Transverse colon (tissue), 4 donors: ENCODE measurements at regions not wholly inside any gene's neighbourhood (a gene's known extent, or its start where the extent isn't known, plus 50 kb on each side); places are given as distances from the start of the nearest gene placed in this dataset.

Experiments
- DNase-seq: peaks from one replicate; pipeline ENCODE4 v3.0.0-alpha.2; 2019
- H3K27ac ChIP-seq, 4 donors: fragments of 200-600 bp; sonication (generic); 2 replicates each; pipeline ENCODE4 v1.5.1; 2016 to 2018; ENCODE audit warnings: inconsistent platforms in 4 of 4
- H3K27me3 ChIP-seq: fragments of 200-600 bp; sonication (generic); 2 replicates; pipeline ENCODE4 v1.5.1; 2017; ENCODE audit warnings: inconsistent platforms
- H3K36me3 ChIP-seq, 4 donors: fragments of 200-600 bp; sonication (generic); 2 replicates each; pipeline ENCODE4 v1.5.1; 2017 to 2019; ENCODE audit warnings: inconsistent platforms in 4 of 4
- H3K4me1 ChIP-seq, 4 donors: fragments of 200-600 bp; sonication (generic); 2 replicates each; pipeline ENCODE4 v1.5.1; 2017 to 2020; ENCODE audit warnings: inconsistent platforms in 4 of 4
- H3K4me3 ChIP-seq, 4 donors: fragments of 200-600 bp; sonication (generic); 1 replicate in 1 of 4; 2 replicates in 3 of 4; pipeline versions ENCODE4 v1.5.1 to v1.6.1; 2017 to 2019; ENCODE audit warnings: inconsistent platforms in 4 of 4
- H3K9me3 ChIP-seq, 2 donors: fragments of 200-600 bp; sonication (generic); 2 replicates each; pipeline ENCODE4 v1.5.1; 2017 to 2019; ENCODE audit warnings: inconsistent platforms in 2 of 2
- CTCF ChIP-seq, 5 experiments: fragments of 200-600 bp in 3 of 5; fragments of 450-650 bp in 2 of 5; sonication (generic) in 3 of 5; IDR thresholded peaks; 1 replicate in 2 of 5; 2 replicates in 3 of 5; pipeline ENCODE4 v1.5.1; 2016 to 2017; ENCODE audit warnings: antibody characterized with exemption in 5 of 5, inconsistent platforms in 3 of 5, mild to moderate bottlenecking in 2 of 5, moderate library complexity in 1 of 5
- EP300 ChIP-seq: sonication (generic); formaldehyde crosslinking; IDR thresholded peaks from one replicate; pipeline ENCODE4 v1.6.1; 2017; ENCODE audit warnings: antibody characterized with exemption, low read depth
- POLR2A ChIP-seq: fragments of 450-650 bp; IDR thresholded peaks from one replicate; pipeline ENCODE4 v1.6.1; 2016; ENCODE audit warnings: antibody characterized with exemption, mild to moderate bottlenecking, moderate library complexity
- POLR2AphosphoS5 ChIP-seq, 3 donors: sonication (generic); formaldehyde crosslinking; IDR thresholded peaks; one replicate each; pipeline ENCODE4 v1.6.1; 2016; ENCODE audit warnings: antibody characterized with exemption in 3 of 3
- WGBS, 2 donors: methylation state at CpG; one replicate each; pipeline ENCODE4 v1.1.5; 2018; ENCODE audit warnings: low coverage in 1 of 2; 5-methylcytosine and 5-hydroxymethylcytosine counted together
- in situ Hi-C, 4 donors: fragments of 200-750 bp; cut with MboI; loops; one replicate each; pipeline versions ENCODE4 v1.15.0 to v1.15.1; 2017; ENCODE audit warnings: low sequenced_read_pairs in 3 of 4, low pct_ligation_motif_present in 1 of 4, low pct_unique_long_range_greater_than_20kb in 1 of 4
- intact Hi-C: fragments of 100-400 bp; cut with DNase I; formaldehyde crosslinking; loops from one replicate; pipeline ENCODE4 v1.15.1; 2023; ENCODE audit warnings: low total_unique reads

GRCh38 chr11:23406131-23406819 is 546.0 kb upstream of the CCDC179 start:
- no peaks in the 10 kb centered on the region for H3K27me3 ChIP-seq
- H3K36me3 ChIP-seq: no peaks in the 10 kb centered on the region
- H3K4me1 ChIP-seq: no peaks in the 10 kb centered on the region
- DNase-seq: no peak
- TF ChIP-seq EP300 (no peak), POLR2A (no peak), POLR2AphosphoS5 (IDR thresholded peaks at IDR 0.05) (no peak), CTCF (IDR thresholded peaks at IDR 0.05) (no peak)
- 82 to 88% methylated on average over 12 to 23 of the region's 23 CpGs for whole genome bisulfite sequencing, 2 donors
- H3K4me3 ChIP-seq: no peak overlapping the region
- H3K27ac ChIP-seq: no peak overlapping the region
- H3K9me3 ChIP-seq: no peaks in the 10 kb centered on the region
- intact Hi-C loops (no loop called here), in situ Hi-C loops (no loop called here)

DNA sequence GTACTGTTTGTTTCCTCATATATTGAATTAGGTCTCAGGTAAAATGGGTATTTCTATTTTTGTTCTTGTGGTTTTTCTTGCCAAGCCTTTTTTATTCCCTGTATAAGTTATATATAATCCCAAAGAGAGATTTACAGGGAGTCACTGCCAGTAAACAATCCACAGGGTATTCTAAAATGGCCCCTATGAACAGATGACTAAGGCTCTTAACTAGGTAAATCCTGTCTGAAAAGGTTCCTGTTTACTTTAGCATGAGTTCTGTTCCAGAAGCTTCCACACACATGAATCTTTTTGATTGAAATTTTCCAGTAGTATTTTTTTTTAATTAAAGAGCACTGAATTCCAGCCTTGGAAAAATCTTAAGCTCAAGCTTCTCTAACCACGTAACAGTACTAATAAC is 552.8 kb upstream of the CCDC179 start:
- in situ Hi-C loops: no loop called here

GRCh38 chr11:23423104-23423503 is 562.8 kb upstream of the CCDC179 start:
- WGBS, 2 donors: 81 to 87% methylated on average over 4 of the region's 4 CpGs

More for the DNA sequence above, 552.8 kb upstream of the CCDC179 start:
- no peak overlapping the region for H3K27ac ChIP-seq
- no peak for DNase-seq
- no peaks in the 10 kb centered on the region for H3K27me3 ChIP-seq
- H3K9me3 ChIP-seq: no peaks in the 10 kb centered on the region
- TF ChIP-seq CTCF (IDR thresholded peaks at IDR 0.05) (no peak), POLR2A (no peak), POLR2AphosphoS5 (IDR thresholded peaks at IDR 0.05) (no peak), EP300 (no peak)
- no peaks in the 10 kb centered on the region for H3K36me3 ChIP-seq
- WGBS, 2 donors: 70 to 82% methylated on average over 1 of the region's 1 CpG
- no peak overlapping the region for H3K4me3 ChIP-seq
- intact Hi-C loops: no loop called here
- no peaks in the 10 kb centered on the region for H3K4me1 ChIP-seq

GRCh38 chr11:23423656-23424055 is 563.4 kb upstream of the CCDC179 start:
- H3K4me1 ChIP-seq: no peaks in the 10 kb centered on the region
- no peak overlapping the region for H3K4me3 ChIP-seq
- DNase-seq: no peak
- no peaks in the 10 kb centered on the region for H3K9me3 ChIP-seq
- 83 to 87% methylated on average over 3 of the region's 3 CpGs for WGBS, 2 donors
- H3K36me3 ChIP-seq: no peaks in the 10 kb centered on the region
- no peaks in the 10 kb centered on the region for H3K27me3 ChIP-seq
- intact Hi-C loops: no loop called here
- TF ChIP-seq POLR2A (no peak), CTCF (IDR thresholded peaks at IDR 0.05) (no peak), POLR2AphosphoS5 (IDR thresholded peaks at IDR 0.05) (no peak), EP300 (no peak)
- in situ Hi-C loops: no loop called here
- no peak overlapping the region for H3K27ac ChIP-seq

More at GRCh38 chr11:23423104-23423503, 562.8 kb upstream of the CCDC179 start:
- intact Hi-C loops: no loop called here
- no peak for DNase-seq
- H3K27ac ChIP-seq: no peak overlapping the region
- no peaks in the 10 kb centered on the region for H3K36me3 ChIP-seq
- H3K4me1 ChIP-seq: no peaks in the 10 kb centered on the region
- H3K4me3 ChIP-seq: no peak overlapping the region
- TF ChIP-seq EP300 (no peak), CTCF (IDR thresholded peaks at IDR 0.05) (no peak), POLR2A (no peak), POLR2AphosphoS5 (IDR thresholded peaks at IDR 0.05) (no peak)
- in situ Hi-C loops: no loop called here
- no peaks in the 10 kb centered on the region for H3K9me3 ChIP-seq
- no peaks in the 10 kb centered on the region for H3K27me3 ChIP-seq
